Bronchial epithelial cell (primary cell): ENCODE measurements at regions not wholly inside any gene's neighbourhood (a gene's known extent, or its start where the extent isn't known, plus 50 kb on each side); places are given as distances from the start of the nearest gene placed in this dataset.
"Not testable (repeated sequence)": the region's sequence is repeated elsewhere in the genome, so short reads cannot be mapped to it uniquely, and the experiment has no call there.

Source experiments
- DNase-seq: peaks from one replicate; pipeline ENCODE4 v3.0.0-alpha.2; 2010; ENCODE audit warnings: low read depth
- FAIRE-seq: peaks from 2 replicates; lab custom pipeline; 2011; peaks lifted over from hg19 to GRCh38; lab: Jason Lieb, UNC
- H3K27me3 ChIP-seq: 2 replicates; pipeline ENCODE4 v1.5.1; 2011; ENCODE audit warnings: low read length; ENCODE audit not compliant: control insufficient read depth, insufficient read depth
- H3K36me3 ChIP-seq: 2 replicates; pipeline ENCODE4 v1.5.1; 2011; ENCODE audit warnings: low read length; ENCODE audit not compliant: control insufficient read depth, insufficient read depth
- H3K4me3 ChIP-seq: 2 replicates; pipeline ENCODE4 v1.5.1; 2011; ENCODE audit warnings: mild to moderate bottlenecking, low read depth, low read length, control low read depth
- TF ChIP-seq, protein P1 (sequence below): IDR thresholded peaks from 2 replicates; pipeline ENCODE4 v1.5.1; 2011; ENCODE audit warnings: mild to moderate bottlenecking, moderate library complexity, low read length, control low read depth, inconsistent platforms; ENCODE audit not compliant: insufficient read depth, severe bottlenecking

GRCh38 chr15:34501131-34501530, 63.5 kb upstream of the GOLGA8A start:
- Histone ChIP-seq H3K27me3 (peaks cover 5% of the 10 kb centered on the region), H3K36me3 (no peaks in the 10 kb centered on the region), H3K4me3 (no peak overlapping the region)
- TF ChIP-seq, protein P1, sequence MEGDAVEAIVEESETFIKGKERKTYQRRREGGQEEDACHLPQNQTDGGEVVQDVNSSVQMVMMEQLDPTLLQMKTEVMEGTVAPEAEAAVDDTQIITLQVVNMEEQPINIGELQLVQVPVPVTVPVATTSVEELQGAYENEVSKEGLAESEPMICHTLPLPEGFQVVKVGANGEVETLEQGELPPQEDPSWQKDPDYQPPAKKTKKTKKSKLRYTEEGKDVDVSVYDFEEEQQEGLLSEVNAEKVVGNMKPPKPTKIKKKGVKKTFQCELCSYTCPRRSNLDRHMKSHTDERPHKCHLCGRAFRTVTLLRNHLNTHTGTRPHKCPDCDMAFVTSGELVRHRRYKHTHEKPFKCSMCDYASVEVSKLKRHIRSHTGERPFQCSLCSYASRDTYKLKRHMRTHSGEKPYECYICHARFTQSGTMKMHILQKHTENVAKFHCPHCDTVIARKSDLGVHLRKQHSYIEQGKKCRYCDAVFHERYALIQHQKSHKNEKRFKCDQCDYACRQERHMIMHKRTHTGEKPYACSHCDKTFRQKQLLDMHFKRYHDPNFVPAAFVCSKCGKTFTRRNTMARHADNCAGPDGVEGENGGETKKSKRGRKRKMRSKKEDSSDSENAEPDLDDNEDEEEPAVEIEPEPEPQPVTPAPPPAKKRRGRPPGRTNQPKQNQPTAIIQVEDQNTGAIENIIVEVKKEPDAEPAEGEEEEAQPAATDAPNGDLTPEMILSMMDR: no peak
- FAIRE-seq (no peak), DNase-seq (no peak)

DNA sequence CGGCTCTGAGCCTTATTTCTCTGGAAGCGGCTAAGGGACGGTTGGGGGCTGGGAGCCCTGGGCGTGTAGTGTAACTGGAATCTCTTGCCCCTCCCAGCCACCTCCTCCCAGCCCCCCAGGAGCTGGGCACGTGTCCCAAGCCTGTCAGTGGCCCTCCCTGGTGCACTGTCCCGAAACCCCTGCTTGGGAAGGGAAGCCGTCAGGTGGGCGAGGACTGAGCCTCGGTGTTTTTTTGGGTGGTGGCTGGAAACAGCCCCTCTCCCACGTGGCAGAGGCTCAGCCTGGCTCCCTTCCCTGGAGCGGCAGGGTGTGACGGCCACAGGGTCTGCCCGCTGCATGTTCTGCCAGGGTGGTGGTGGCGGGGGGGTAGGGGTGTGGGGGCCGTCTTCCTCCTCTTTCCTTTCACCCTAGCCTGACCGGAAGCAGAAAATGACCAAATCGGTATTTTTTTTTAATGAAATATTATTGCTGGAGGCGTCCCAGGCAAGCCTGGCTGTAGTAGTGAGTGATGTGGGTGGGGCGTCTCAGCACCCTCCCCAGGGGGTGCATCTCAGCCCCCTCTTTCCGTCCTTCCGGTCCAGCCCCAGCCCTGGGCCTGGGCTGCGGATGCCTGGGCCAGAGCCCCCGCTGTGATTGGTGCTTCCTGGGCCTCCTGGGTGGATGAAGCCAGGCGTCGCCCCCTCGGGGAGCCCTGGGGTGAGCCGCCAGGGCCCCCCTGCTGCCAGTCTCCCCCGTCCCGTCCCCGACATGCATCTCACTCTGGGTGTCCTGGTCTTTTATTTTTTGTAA, 58.8 kb upstream of the GOLGA8A start:
- no peaks in the 10 kb centered on the region for H3K36me3 ChIP-seq
- no peak overlapping the region for H3K4me3 ChIP-seq
- H3K27me3 ChIP-seq: peaks cover 21% of the 10 kb centered on the region
- DNase-seq: no peak
- FAIRE-seq: no peak
- TF ChIP-seq, protein P1: no peak

DNA sequence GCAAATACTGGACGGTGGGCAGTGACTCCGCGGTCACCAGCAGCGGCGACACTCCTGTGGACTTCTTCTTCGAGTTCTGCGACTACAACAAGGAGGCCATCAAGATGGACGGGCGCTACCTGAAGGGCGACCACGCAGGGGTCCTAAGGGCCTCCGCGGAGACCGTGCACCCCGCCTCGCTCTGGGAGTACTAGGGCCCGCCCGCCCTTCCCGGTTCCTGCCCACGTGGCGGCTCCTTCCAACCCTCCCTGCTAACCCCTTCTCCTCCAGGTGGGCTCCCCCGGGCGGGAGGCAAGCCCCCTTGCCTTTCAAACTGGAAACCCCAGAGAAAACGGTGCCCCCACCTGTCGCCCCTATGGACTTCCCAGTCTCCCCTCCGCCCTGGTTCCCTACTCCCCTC, 58.1 kb upstream of the GOLGA8A start:
- not testable (repeated sequence) for DNase-seq, FAIRE-seq, H3K4me3 ChIP-seq, H3K36me3 ChIP-seq
- peaks cover 21% of the 10 kb centered on the region for H3K27me3 ChIP-seq

GRCh38 chr15:34494084-34494399, 56.4 kb upstream of the GOLGA8A start:
- Histone ChIP-seq H3K36me3 (no peaks in the 10 kb centered on the region), H3K4me3 (no peak overlapping the region), H3K27me3 (peaks cover 21% of the 10 kb centered on the region)
- TF ChIP-seq, protein P1: no peak
- FAIRE-seq (no peak), DNase-seq (no peak)

DNA sequence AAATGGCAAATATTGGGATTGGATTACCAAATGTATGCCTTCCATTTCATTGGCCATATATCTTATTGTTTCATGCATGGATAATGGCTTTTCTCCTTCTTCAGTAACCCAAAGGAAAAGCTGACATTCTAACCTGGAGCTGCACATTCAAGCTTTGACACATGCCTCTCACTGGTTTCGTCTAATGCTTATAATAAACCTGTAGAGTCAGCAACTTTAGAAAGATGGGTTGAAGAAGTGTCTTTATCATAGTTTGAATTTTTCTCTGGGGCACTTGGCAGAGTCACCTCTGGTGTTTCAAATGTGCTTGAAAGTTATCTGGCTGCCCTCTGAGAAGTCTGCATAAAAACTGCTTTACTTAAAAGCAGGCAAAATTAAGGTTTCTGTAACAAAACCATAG, 55.4 kb upstream of the GOLGA8A start:
- DNase-seq: no peak
- no peak overlapping the region for H3K4me3 ChIP-seq
- no peaks in the 10 kb centered on the region for H3K36me3 ChIP-seq
- no peak for FAIRE-seq
- TF ChIP-seq, protein P1: no peak
- H3K27me3 ChIP-seq: peaks cover 16% of the 10 kb centered on the region

DNA sequence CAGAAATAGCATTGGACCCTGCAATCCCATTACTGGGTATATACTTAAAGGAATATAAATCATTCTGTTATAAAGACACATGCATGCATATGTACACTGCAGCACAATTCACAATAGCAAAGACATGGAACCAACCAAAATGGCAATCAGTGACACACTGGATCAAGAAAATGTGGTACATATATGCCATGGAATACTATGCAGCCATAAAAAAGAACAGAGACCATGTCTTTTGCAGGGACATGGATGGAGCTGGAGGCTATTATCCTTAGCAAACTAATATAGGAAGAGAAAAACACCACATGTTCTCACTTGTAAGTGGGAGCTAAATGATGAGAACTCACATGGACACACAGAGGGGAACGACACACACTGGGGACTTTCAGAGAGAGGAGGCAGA, 53.9 kb upstream of the GOLGA8A start:
- not testable (repeated sequence) for H3K4me3 ChIP-seq, FAIRE-seq, H3K36me3 ChIP-seq, DNase-seq
- H3K27me3 ChIP-seq: peaks cover 16% of the 10 kb centered on the region
